Progenitor cell of endocrine pancreas (in vitro differentiated cells): ENCODE measurements at regions not wholly inside any gene's neighbourhood (a gene's known extent, or its start where the extent isn't known, plus 50 kb on each side); places are given as distances from the start of the nearest gene placed in this dataset.

Experiments
- DNase-seq: peaks from one replicate; pipeline ENCODE4 v3.0.0; 2021; ENCODE audit warnings: low spot score; ENCODE audit not compliant: unreplicated experiment
- H3K27ac Mint-ChIP-seq: 2 replicates; pipeline ENCODE4 v1.8.0; 2021; ENCODE audit warnings: mild to moderate bottlenecking, moderate library complexity, mixed read lengths
- H3K27me3 Mint-ChIP-seq: 2 replicates; pipeline ENCODE4 v1.8.0; 2021; ENCODE audit warnings: mixed read lengths
- H3K36me3 Mint-ChIP-seq: 2 replicates; pipeline ENCODE4 v1.8.0; 2022; ENCODE audit warnings: mixed read lengths; ENCODE audit not compliant: insufficient read depth
- H3K4me1 Mint-ChIP-seq: 2 replicates; pipeline ENCODE4 v1.8.0; 2021; ENCODE audit warnings: low read depth, mixed read lengths
- H3K4me3 Mint-ChIP-seq: 2 replicates; pipeline ENCODE4 v1.8.0; 2021; ENCODE audit warnings: low read depth, mild to moderate bottlenecking, moderate library complexity, mixed read lengths
- H3K9me3 Mint-ChIP-seq: 2 replicates; pipeline ENCODE4 v1.8.0; 2021; ENCODE audit warnings: low read depth, mixed read lengths
- TF ChIP-seq, protein P1 (sequence below): fragments of 200-600 bp; sonication (generic); IDR thresholded peaks from one replicate; pipeline ENCODE4 v1.5.0; 2021; ENCODE audit warnings: antibody characterized with exemption, mild to moderate bottlenecking; ENCODE audit not compliant: unreplicated experiment

DNA sequence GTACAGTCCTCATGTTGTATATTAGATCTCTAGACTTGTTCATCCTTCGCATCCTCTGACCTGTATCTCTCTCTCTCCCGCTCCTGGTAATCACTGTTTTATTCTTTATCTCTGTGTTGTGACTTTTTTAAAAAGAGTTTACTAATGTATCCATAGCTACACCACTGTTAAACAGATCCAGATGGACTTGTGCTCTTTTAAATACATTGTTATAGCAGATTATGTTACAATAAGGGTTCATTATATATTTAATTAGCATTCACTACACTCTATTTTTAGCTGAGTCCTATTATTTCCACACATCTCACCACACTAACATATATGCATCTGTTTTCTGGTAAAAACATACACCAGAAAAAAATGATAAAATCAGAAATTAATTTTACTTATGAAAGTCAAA is 90.5 kb downstream of the RBM43 start:
- peaks cover 5% of the 10 kb centered on the region for H3K27me3 Mint-ChIP-seq
- no peaks in the 10 kb centered on the region for H3K4me1 Mint-ChIP-seq
- no peaks in the 10 kb centered on the region for H3K36me3 Mint-ChIP-seq
- no peak overlapping the region for H3K4me3 Mint-ChIP-seq
- H3K27ac Mint-ChIP-seq: no peak overlapping the region
- DNase-seq: no peak
- TF ChIP-seq, protein P1, sequence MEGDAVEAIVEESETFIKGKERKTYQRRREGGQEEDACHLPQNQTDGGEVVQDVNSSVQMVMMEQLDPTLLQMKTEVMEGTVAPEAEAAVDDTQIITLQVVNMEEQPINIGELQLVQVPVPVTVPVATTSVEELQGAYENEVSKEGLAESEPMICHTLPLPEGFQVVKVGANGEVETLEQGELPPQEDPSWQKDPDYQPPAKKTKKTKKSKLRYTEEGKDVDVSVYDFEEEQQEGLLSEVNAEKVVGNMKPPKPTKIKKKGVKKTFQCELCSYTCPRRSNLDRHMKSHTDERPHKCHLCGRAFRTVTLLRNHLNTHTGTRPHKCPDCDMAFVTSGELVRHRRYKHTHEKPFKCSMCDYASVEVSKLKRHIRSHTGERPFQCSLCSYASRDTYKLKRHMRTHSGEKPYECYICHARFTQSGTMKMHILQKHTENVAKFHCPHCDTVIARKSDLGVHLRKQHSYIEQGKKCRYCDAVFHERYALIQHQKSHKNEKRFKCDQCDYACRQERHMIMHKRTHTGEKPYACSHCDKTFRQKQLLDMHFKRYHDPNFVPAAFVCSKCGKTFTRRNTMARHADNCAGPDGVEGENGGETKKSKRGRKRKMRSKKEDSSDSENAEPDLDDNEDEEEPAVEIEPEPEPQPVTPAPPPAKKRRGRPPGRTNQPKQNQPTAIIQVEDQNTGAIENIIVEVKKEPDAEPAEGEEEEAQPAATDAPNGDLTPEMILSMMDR: no peak
- no peaks in the 10 kb centered on the region for H3K9me3 Mint-ChIP-seq

DNA sequence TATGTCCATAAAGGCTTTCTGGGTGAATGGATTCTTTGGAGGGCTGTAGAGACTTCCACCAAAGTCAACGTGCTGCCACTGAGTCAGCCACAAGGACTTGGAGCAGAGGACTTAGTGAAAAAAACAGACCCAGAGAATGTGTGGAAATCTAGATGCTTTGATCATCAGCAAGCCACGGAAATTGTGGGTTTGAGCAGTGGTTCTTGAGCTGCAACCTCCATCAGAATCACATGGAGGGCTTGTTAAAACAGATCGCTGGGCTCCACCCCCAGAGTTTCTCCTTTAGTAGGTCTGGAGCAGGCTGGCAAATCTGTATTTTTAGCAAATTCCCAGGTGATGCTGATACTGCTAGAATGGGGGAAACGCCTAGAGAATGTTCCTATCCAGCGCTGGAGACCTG is 95.3 kb downstream of the RBM43 start:
- Mint-ChIP-seq H3K36me3 (no peaks in the 10 kb centered on the region), H3K9me3 (no peaks in the 10 kb centered on the region), H3K27me3 (peaks cover 8% of the 10 kb centered on the region), H3K4me1 (peaks cover 4% of the 10 kb centered on the region), H3K27ac (no peak overlapping the region), H3K4me3 (no peak overlapping the region)
- TF ChIP-seq, protein P1: no peak
- DNase-seq: no peak

DNA sequence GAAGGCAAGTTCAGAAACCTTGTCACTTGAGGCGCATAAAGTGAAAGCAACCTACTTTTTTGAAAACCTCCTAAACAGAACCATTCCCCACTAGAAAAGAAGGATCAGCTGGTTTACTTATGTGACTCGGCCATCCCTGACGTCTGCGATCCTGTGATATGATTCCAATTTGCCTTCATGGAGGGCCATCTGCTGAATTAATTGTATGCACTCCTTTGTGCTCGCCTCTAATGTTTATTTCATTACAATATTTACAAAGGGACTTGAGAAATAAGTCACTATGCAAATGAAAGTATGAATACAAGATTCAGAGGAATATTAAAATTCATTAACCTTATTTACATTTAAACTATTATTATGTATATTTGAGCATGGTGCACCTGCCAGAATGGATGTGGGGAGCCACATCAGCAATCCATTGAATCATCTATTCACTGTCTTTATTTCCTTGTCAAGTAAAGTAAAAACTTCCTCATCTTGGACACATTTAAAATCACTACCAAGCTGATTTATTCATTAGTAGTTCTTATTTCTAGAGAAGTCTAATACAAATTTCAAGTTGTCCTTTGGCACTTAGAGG is 96.5 kb downstream of the RBM43 start:
- Mint-ChIP-seq H3K9me3 (no peaks in the 10 kb centered on the region), H3K27me3 (peaks cover 8% of the 10 kb centered on the region), H3K4me3 (no peak overlapping the region), H3K36me3 (no peaks in the 10 kb centered on the region), H3K27ac (no peak overlapping the region), H3K4me1 (peaks cover 4% of the 10 kb centered on the region)
- TF ChIP-seq, protein P1: no peak
- no peak for DNase-seq

DNA sequence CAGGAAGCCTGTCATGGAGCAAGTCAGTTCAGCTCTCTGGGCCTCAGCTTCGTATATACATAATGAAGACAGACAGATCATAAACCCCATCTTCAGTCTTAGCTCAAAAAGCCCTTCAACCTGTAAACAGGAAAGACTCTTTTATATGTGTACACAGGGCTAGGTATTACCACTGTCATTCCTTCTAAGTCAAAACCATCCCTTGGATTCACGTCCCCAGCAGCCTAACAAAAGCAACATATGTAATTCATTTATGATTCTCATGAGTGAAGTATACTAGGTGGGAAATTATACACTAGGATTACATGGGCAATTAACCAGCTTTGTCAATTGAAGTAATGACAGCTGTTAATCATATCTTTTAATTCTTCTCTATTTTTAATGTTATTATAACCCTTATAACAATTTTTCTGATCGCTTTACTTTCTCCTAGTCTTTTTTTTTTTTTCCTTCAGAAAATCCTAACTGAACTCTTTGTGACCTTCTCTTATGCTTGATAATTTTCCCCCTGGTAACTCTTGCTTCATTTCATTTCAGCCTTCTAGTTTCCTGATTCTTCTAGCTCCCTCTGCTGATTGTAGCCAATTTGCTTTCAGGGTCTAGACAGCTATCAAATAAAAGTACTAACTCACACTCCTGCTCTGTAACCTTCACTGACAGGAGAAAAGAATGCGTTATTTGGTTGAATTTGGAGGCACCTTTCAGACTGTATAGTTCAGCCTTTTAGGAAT is 99.7 kb downstream of the RBM43 start:
- Mint-ChIP-seq H3K27me3 (peaks cover 8% of the 10 kb centered on the region), H3K36me3 (no peaks in the 10 kb centered on the region), H3K9me3 (no peaks in the 10 kb centered on the region), H3K4me3 (no peak overlapping the region), H3K27ac (no peak overlapping the region), H3K4me1 (peaks cover 4% of the 10 kb centered on the region)
- DNase-seq: no peak
- TF ChIP-seq, protein P1: no peak

DNA sequence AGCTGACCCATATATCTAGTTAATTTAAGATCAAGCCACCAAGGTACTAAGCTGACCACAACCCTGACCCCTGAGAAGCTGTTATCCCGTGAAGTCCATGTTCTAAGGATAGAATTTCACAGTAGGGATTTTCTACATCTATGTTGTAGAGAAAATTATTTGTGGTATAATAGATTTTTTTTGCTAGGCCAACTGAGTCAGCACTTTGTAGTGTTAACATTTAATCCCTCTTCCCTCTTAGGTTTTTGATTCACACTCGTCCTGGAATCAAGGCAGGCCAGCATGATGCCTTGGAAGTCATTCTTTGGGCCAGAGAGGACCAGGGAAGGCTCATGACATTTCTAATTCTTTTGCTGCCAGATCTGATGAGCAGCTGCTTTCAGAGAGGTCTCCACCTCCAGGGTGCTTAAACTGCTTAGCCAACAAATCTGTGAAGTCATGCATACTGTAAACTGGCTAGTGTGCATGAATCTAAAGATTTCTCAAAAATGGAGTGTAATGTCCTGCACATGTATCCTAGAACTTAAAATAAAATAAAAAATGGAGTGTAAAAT is 102.5 kb downstream of the RBM43 start:
- TF ChIP-seq, protein P1: no peak
- Mint-ChIP-seq H3K27me3 (peaks cover 11% of the 10 kb centered on the region), H3K27ac (no peak overlapping the region), H3K36me3 (no peaks in the 10 kb centered on the region), H3K4me1 (peaks cover 4% of the 10 kb centered on the region), H3K4me3 (no peak overlapping the region), H3K9me3 (no peaks in the 10 kb centered on the region)
- no peak for DNase-seq
